ENCODE measurements at regions not wholly inside any gene's neighbourhood (a gene's known extent, or its start where the extent isn't known, plus 50 kb on each side); places are given as distances from the start of the nearest gene placed in this dataset.

GRCh38 chr7:131691454-131692130 is 135.2 kb upstream of the PODXL start:
- TF ChIP-seq CTCF (conservative IDR thresholded peaks at IDR 0.05), result no peak
- H3K27ac ChIP-seq, result no peak overlapping the region

DNA sequence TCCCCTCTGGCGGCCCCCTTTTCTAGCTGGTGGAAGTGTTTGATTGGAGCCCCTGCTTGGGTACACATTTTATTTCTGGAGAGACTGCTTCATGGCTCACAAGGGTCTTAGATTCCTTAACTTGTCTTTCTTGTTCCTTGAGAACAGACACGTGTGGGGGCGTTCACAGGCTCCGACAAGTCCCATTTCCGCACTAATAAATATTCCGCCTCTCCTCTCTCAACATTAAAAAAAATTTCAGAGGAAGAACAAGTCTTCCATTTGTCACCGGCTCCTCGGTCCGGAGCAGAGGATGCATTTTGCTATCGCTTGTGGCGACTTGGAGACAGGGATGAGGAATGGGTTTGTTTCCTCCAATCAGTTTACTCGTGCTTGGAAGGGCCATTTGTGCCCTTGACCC is 134.0 kb upstream of the PODXL start:
- no peak for TF ChIP-seq CTCF (conservative IDR thresholded peaks at IDR 0.05)

DNA sequence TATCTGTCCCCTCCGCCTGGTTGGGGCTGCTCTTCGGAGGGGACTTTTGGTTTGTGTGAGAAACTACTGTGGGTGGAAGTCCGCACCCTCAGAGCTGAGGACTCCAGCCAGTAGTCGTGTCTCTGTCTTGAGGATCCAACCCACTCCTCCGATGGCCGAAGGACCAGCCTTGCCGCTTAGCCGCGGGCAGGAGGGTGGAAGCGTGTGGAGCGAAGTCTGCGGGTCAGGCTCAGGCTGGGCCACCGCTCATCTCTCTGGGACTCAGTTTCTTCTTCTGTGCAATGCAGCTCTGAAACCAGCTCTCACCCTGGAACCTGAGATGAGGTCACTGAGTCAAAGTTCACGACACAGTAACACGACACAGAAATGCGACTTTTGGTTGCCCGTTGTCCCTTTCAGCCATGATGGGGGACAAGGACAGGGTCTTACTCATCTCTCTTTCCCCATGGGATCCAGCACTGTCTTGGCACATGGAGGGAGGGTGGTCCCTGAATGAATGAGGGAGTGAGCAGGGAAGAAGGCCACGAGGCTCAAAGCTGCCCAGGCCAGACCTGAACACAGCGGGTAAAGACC is 133.3 kb upstream of the PODXL start:
- TF ChIP-seq CTCF (conservative IDR thresholded peaks at IDR 0.05), result no peak
- no peak overlapping the region for H3K27ac ChIP-seq

More for the DNA sequence above, 134.0 kb upstream of the PODXL start:
- no peak overlapping the region for H3K27ac ChIP-seq

- TF ChIP-seq CTCF (conservative IDR thresholded peaks at IDR 0.05), result peak; percentile 95
Observed at GRCh38 chr7:131688738-131689661, 132.6 kb upstream of the PODXL start.

GRCh38 chr7:131687296-131687695 is 130.9 kb upstream of the PODXL start:
- no peak overlapping the region for H3K27ac ChIP-seq
- TF ChIP-seq CTCF (conservative IDR thresholded peaks at IDR 0.05), result no peak

More at GRCh38 chr7:131688738-131689661, 132.6 kb upstream of the PODXL start:
- no peak overlapping the region for H3K27ac ChIP-seq

GRCh38 chr7:131686833-131687232 is 130.4 kb upstream of the PODXL start:
- no peak for TF ChIP-seq CTCF (conservative IDR thresholded peaks at IDR 0.05)
- no peak overlapping the region for H3K27ac ChIP-seq

DNA sequence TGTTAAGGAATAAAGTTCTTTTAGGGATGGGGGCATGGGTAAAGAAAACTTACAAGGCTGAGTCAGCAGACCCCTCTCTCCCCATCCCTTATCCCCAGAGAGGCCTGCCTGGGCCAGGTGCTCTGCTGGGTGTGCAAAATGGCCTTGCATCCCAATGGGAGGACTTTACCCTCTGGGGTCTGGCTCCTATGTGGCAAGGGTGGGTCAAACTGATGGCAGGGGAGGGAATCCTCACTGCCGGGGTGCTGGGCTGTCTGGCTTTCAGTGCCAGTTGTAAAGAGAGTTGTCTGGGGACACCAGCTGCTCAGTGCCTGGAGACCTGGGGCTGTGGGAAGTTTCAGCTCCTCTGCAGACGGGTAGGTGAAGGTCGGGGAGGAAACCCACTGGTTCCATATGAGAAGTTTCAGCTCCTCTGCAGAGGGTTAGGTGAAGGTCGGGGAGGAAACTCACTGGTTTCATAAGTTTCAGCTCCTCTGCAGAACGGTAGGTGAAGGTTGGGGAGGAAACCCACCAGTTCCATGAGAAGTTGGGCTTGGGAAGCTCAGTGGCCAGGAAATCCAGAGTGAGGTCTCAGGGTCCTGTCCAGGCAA is 127.2 kb upstream of the PODXL start:
- no peak overlapping the region for H3K27ac ChIP-seq
- TF ChIP-seq CTCF (conservative IDR thresholded peaks at IDR 0.05), result no peak
